PC-9 (cell line): ENCODE measurements at regions not wholly inside any gene's neighbourhood (a gene's known extent, or its start where the extent isn't known, plus 50 kb on each side); places are given as distances from the start of the nearest gene placed in this dataset.
"Not testable (repeated sequence)": the region's sequence is repeated elsewhere in the genome, so short reads cannot be mapped to it uniquely, and the experiment has no call there.

Experiments used
- BruUV-seq: library from RNA; stranded (reverse); fragments of 400-500 nt; replicated peaks from 2 replicates; lab custom pipeline; 2021; lab: Mats Ljungman, UMichigan
- CTCF ChIA-PET: fragments of 300-600 bp; sonication (Branson Sonifier 250); formaldehyde crosslinking; loops from one replicate; lab custom pipeline; 2022; ENCODE audit warnings: antibody characterized with exemption; lab: Charles Lee
- POLR2A ChIA-PET: fragments of 300-600 bp; sonication (Branson Sonifier 250); formaldehyde crosslinking; loops from one replicate; lab custom pipeline; 2022; ENCODE audit warnings: antibody characterized with exemption; ENCODE audit not compliant: unreplicated experiment; lab: Charles Lee
- DNase-seq, 2 experiments: peaks; one replicate each; pipeline versions ENCODE4 v3.0.0 to v3.0.0-alpha.2; 2015 to 2022; ENCODE audit warnings: mixed read lengths in 1 of 2
- H2AFZ ChIP-seq: fragments of 200-600 bp; sonication (generic); 2 replicates; pipeline ENCODE4 v1.8.1; 2017; ENCODE audit warnings: antibody characterized with exemption
- H3F3A ChIP-seq: fragments of 200-600 bp; sonication (generic); 2 replicates; pipeline ENCODE4 v1.8.1; 2017; ENCODE audit warnings: antibody characterized with exemption, mild to moderate bottlenecking, low read depth; ENCODE audit not compliant: insufficient read depth
- H3K27ac ChIP-seq: fragments of 200-600 bp; sonication (generic); 2 replicates; pipeline ENCODE4 v1.6.1; 2016; ENCODE audit warnings: mixed run types
- H3K27me3 ChIP-seq: fragments of 200-600 bp; sonication (generic); 2 replicates; pipeline ENCODE4 v1.6.1; 2016; ENCODE audit warnings: low read depth, mixed run types; ENCODE audit not compliant: insufficient read depth
- H3K36me3 ChIP-seq: fragments of 200-600 bp; sonication (generic); 2 replicates; pipeline ENCODE4 v1.6.1; 2016; ENCODE audit warnings: low read depth, mixed run types
- H3K4me1 ChIP-seq: fragments of 200-600 bp; sonication (generic); replicated peaks from 2 replicates; pipeline ENCODE4 v1.6.1; 2016; ENCODE audit warnings: mixed run types; ENCODE audit not compliant: insufficient read depth
- H3K4me2 ChIP-seq: fragments of 200-600 bp; sonication (generic); 2 replicates; pipeline ENCODE4 v1.6.1; 2017; ENCODE audit warnings: mixed run types
- H3K4me3 ChIP-seq: fragments of 200-600 bp; sonication (generic); 2 replicates; pipeline ENCODE4 v1.6.1; 2016; ENCODE audit warnings: mixed run types
- H3K79me2 ChIP-seq: fragments of 200-600 bp; sonication (generic); 2 replicates; pipeline ENCODE4 v1.6.1; 2017; ENCODE audit warnings: low read depth, mixed run types
- H3K9me2 ChIP-seq: fragments of 200-600 bp; sonication (generic); 2 replicates; pipeline ENCODE4 v1.8.1; 2017; ENCODE audit warnings: mild to moderate bottlenecking; ENCODE audit not compliant: insufficient read depth
- H3K9me3 ChIP-seq: fragments of 200-600 bp; sonication (generic); 2 replicates; pipeline ENCODE4 v1.8.1; 2016; ENCODE audit warnings: low read depth; ENCODE audit not compliant: insufficient read depth
- H4K20me1 ChIP-seq: fragments of 200-600 bp; sonication (generic); 2 replicates; pipeline ENCODE4 v1.8.1; 2017; ENCODE audit not compliant: insufficient read depth
- EZH2 ChIP-seq: fragments of 200-600 bp; sonication (generic); IDR thresholded peaks from 2 replicates; pipeline ENCODE4 v1.8.0; 2017; ENCODE audit warnings: antibody characterized with exemption, low read depth
- intact Hi-C: fragments of 100-400 bp; cut with micrococcal nuclease; formaldehyde crosslinking; loops from one replicate; pipeline ENCODE4 v1.10.0; 2022; ENCODE audit not compliant: unreplicated experiment
- TF ChIP-seq, protein P1 (sequence below): fragments of 200-600 bp; sonication (generic); conservative IDR thresholded peaks from 2 replicates; pipeline ENCODE4 v1.6.1; 2017; ENCODE audit warnings: mixed run types, antibody characterized with exemption, mild to moderate bottlenecking, moderate library complexity

DNA sequence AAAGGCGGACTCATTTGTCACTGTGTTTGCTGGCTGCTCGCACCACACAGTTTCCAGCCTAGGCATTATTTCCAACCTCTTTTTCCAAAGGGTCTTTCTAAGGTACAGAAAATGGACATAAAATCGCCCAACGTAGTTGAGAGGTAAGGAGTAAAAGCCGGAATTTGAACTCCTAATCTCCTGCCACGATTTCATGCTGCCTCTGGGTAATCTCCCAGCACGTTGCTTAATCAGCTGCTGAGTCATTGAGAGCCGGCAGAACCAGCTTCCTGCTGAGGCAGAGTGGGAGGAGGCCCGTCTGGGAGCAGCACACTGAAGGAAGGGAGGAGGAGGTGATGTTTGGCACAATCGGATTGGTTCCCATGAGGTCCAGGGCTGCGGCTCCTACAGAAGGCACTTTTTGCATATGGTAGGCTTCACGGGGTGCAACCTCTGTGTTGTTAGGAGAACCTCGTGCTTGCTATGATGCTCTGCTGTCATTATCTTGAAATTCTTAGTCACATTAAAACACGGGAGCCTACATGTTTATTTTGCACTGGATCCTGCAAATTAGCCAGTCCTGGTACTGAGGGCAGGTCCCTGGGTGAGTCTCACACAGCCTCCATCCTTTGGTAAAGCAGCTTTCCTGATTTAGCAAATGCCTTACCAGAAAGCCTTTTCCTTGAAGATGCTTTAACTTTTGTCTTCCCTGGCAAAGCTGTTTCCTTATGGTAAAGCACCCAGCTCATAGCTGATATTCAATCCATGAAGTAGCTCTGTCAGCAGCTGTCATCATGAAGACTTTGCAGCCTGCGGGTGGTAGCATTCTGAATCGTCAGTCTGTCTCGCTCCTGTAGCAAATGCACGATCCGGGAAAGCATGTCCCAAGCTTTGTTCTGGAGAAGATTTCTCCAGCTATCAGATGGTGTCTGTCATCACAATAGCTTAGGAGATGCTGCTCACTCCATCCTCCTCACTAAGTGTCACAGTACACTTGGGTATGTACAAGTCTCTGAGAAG lies 191.6 kb upstream of the MSX2 start:
- intact Hi-C loops: no loop called here
- no peak for TF ChIP-seq EZH2
- TF ChIP-seq, protein P1, sequence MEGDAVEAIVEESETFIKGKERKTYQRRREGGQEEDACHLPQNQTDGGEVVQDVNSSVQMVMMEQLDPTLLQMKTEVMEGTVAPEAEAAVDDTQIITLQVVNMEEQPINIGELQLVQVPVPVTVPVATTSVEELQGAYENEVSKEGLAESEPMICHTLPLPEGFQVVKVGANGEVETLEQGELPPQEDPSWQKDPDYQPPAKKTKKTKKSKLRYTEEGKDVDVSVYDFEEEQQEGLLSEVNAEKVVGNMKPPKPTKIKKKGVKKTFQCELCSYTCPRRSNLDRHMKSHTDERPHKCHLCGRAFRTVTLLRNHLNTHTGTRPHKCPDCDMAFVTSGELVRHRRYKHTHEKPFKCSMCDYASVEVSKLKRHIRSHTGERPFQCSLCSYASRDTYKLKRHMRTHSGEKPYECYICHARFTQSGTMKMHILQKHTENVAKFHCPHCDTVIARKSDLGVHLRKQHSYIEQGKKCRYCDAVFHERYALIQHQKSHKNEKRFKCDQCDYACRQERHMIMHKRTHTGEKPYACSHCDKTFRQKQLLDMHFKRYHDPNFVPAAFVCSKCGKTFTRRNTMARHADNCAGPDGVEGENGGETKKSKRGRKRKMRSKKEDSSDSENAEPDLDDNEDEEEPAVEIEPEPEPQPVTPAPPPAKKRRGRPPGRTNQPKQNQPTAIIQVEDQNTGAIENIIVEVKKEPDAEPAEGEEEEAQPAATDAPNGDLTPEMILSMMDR: no peak
- BruUV-seq: no TSS peak
- POLR2A ChIA-PET: interaction anchor here (0.6 kb wide), 1 partner anchor 1475 kb away, joined by 3 read pairs; no protein-coding TSS in a partner anchor
- Histone ChIP-seq H3K36me3 (no peaks in the 10 kb centered on the region), H2AFZ (no peak overlapping the region), H3K4me1 (peaks cover 65% of the 10 kb centered on the region), H4K20me1 (no peaks in the 10 kb centered on the region), H3K27me3 (no peaks in the 10 kb centered on the region), H3K79me2 (no peaks in the 10 kb centered on the region), H3K4me3 (peak overlapping the region; percentile 19; the same call in 1 of the 2 replicates), H3F3A (peaks cover 28% of the 10 kb centered on the region), H3K4me2 (peak overlapping the region; percentile 70), H3K27ac (peak overlapping the region; percentile 90), H3K9me2 (no peaks in the 10 kb centered on the region), H3K9me3 (0 out of 2 replicates have a peak, but pooled peaks cover 4% of the 10 kb centered on the region)
- CTCF ChIA-PET: interaction anchor here (0.5 kb wide), 1 partner anchor 1919 kb away, joined by 3 read pairs; no protein-coding TSS in a partner anchor
- peak; percentile 84 to 86 for DNase-seq

DNA sequence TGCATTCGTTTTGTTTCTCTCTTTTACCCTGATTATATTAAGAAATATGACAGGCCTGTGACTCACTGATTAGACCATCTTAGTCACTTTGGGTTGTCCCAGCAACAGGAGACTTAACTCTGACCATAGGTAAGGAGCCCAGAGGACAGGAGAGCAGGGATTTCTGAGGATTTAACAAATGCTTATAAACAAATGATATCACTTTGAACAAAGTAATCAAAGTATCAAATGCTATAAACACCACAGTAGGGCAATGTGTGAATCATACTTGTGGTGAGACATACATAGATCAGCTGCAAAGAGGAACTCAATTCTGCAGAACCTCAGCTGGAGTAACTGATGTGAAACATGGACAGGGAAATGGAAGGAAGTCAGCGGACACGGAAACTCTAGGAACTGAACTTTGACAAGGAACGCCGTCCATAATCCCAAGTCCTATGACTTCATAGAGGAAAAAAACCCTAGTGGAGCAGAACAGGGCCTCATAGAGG lies 190.6 kb upstream of the MSX2 start:
- H3K27me3 ChIP-seq: no peaks in the 10 kb centered on the region
- TF ChIP-seq, protein P1: no peak
- no peak for TF ChIP-seq EZH2
- intact Hi-C loops: no loop called here
- peak overlapping the region; percentile 90 for H3K27ac ChIP-seq
- H3F3A ChIP-seq: peaks cover 28% of the 10 kb centered on the region
- ChIA-PET POLR2A (no interaction called here), CTCF (no interaction called here)
- peak overlapping the region; percentile 19; the same call in 1 of the 2 replicates for H3K4me3 ChIP-seq
- BruUV-seq: no TSS peak
- peak overlapping the region; percentile 70 for H3K4me2 ChIP-seq
- no peak overlapping the region for H2AFZ ChIP-seq
- 0 out of 2 replicates have a peak, but pooled peaks cover 4% of the 10 kb centered on the region for H3K9me3 ChIP-seq
- H3K36me3 ChIP-seq: no peaks in the 10 kb centered on the region
- no peaks in the 10 kb centered on the region for H4K20me1 ChIP-seq
- peaks cover 64% of the 10 kb centered on the region for H3K4me1 ChIP-seq
- peak; percentile 18 to 92 for DNase-seq
- no peaks in the 10 kb centered on the region for H3K9me2 ChIP-seq
- no peaks in the 10 kb centered on the region for H3K79me2 ChIP-seq

DNA sequence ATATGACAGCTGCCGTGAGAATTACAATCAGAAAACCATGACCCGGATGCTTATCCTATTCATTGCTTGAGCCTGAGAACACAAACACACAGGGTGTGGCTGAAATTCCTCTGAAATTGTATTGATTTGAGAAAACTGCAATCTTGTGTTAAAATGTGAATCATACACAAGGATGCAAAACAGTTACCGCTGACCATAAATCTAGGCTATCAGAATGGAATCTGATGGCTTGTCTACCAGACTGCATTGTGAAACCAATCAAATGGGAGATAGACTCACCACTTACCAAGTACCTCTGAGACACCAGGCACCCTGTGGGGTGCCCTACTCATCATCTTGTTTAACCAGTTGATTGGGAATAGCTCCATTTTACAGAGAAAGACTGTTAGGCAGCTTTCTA lies 188.7 kb upstream of the MSX2 start:
- Histone ChIP-seq H3K9me3 (0 out of 2 replicates have a peak, but pooled peaks cover 4% of the 10 kb centered on the region), H3K4me3 (no peak overlapping the region), H3K27me3 (no peaks in the 10 kb centered on the region), H4K20me1 (no peaks in the 10 kb centered on the region), H3F3A (peaks cover 28% of the 10 kb centered on the region), H3K79me2 (no peaks in the 10 kb centered on the region), H3K9me2 (no peaks in the 10 kb centered on the region), H3K27ac (peak overlapping the region; percentile 90), H3K4me2 (peak overlapping the region; percentile 70; the same call in 1 of the 2 replicates), H3K4me1 (peaks cover 52% of the 10 kb centered on the region), H3K36me3 (no peaks in the 10 kb centered on the region), H2AFZ (no peak overlapping the region)
- CTCF ChIA-PET: interaction anchor here (0.7 kb wide), 1 partner anchor 96 kb away, joined by 6 read pairs; no protein-coding TSS in a partner anchor
- POLR2A ChIA-PET: no interaction called here
- TF ChIP-seq, protein P1: no peak
- no peak for TF ChIP-seq EZH2
- DNase-seq: peak in 1 of 2 experiments; percentile 89
- intact Hi-C loops: no loop called here
- BruUV-seq: no TSS peak

DNA sequence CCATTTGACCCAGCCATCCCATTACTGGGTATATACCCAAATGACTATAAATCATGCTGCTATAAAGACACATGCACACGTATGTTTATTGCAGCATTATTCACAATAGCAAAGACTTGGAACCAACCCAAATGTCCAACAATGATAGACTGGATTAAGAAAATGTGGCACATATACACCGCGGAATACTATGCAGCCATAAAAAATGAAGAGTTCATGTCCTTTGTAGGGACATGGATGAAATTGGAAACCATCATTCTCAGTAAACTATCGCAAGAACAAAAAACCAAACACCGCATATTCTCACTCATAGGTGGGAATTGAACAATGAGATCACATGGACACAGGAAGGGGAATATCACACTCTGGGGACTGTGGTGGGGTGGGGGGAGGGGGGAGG lies 184.6 kb upstream of the MSX2 start:
- BruUV-seq, H2AFZ ChIP-seq, H3K36me3 ChIP-seq, CTCF ChIA-PET, H3K4me2 ChIP-seq, H4K20me1 ChIP-seq, intact Hi-C loops, H3K9me2 ChIP-seq, DNase-seq, H3K27ac ChIP-seq, H3F3A ChIP-seq, H3K9me3 ChIP-seq, H3K79me2 ChIP-seq, POLR2A ChIA-PET, H3K4me3 ChIP-seq: not testable (repeated sequence)
- Histone ChIP-seq H3K4me1 (peaks cover 18% of the 10 kb centered on the region), H3K27me3 (peaks cover 36% of the 10 kb centered on the region)
